Chondrocyte (in vitro differentiated cells): ENCODE measurements at regions not wholly inside any gene's neighbourhood (a gene's known extent, or its start where the extent isn't known, plus 50 kb on each side); places are given as distances from the start of the nearest gene placed in this dataset.

Experiments used
- DNase-seq: peaks from one replicate; pipeline ENCODE4 v3.0.0; 2021; ENCODE audit warnings: mixed read lengths, low spot score
- H3K27ac Mint-ChIP-seq: one replicate; pipeline ENCODE4 v1.8.0; 2021; ENCODE audit warnings: mild to moderate bottlenecking, moderate library complexity, mixed read lengths; ENCODE audit not compliant: unreplicated experiment
- H3K27me3 Mint-ChIP-seq: 2 replicates; pipeline ENCODE4 v1.8.0; 2021; ENCODE audit warnings: low read depth, mixed read lengths
- H3K36me3 Mint-ChIP-seq: 2 replicates; pipeline ENCODE4 v1.8.0; 2021; ENCODE audit warnings: low read depth, mixed read lengths
- H3K4me1 Mint-ChIP-seq: 2 replicates; pipeline ENCODE4 v1.8.0; 2021; ENCODE audit warnings: low read depth, mild to moderate bottlenecking, mixed read lengths
- H3K4me3 Mint-ChIP-seq: one replicate; pipeline ENCODE4 v1.8.0; 2021; ENCODE audit warnings: mild to moderate bottlenecking, moderate library complexity, mixed read lengths; ENCODE audit not compliant: unreplicated experiment
- H3K9me3 Mint-ChIP-seq: 2 replicates; pipeline ENCODE4 v1.8.0; 2021; ENCODE audit warnings: low read depth, mixed read lengths
- TF ChIP-seq, protein P1 (sequence below): fragments of 200-600 bp; sonication (generic); IDR thresholded peaks from 2 replicates; pipeline ENCODE4 v1.5.0; 2021; ENCODE audit warnings: antibody characterized with exemption, mild to moderate bottlenecking, moderate library complexity

DNA sequence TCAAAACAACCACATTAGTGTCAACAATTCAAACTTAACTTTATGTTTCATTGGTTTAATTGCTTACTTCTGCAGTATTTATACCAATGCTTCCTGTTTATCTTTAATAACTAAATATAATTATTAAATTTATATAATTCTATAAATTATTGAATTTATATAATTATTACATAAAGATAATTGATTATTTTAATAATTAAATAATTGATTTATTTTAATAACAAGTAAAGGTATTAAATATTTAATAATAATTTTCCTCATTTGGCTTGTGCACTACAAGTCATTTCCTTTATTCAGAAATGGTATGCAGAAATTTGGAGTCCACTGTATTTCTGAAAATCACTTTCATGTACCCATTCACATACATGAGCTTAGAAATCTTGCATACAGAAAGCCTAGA is 156.2 kb upstream of the NSMCE3 start:
- Mint-ChIP-seq H3K4me1 (peaks cover 2% of the 10 kb centered on the region), H3K27me3 (no peaks in the 10 kb centered on the region), H3K36me3 (no peaks in the 10 kb centered on the region), H3K4me3 (no peak overlapping the region), H3K27ac (no peak overlapping the region), H3K9me3 (peaks cover 6% of the 10 kb centered on the region)
- TF ChIP-seq, protein P1, sequence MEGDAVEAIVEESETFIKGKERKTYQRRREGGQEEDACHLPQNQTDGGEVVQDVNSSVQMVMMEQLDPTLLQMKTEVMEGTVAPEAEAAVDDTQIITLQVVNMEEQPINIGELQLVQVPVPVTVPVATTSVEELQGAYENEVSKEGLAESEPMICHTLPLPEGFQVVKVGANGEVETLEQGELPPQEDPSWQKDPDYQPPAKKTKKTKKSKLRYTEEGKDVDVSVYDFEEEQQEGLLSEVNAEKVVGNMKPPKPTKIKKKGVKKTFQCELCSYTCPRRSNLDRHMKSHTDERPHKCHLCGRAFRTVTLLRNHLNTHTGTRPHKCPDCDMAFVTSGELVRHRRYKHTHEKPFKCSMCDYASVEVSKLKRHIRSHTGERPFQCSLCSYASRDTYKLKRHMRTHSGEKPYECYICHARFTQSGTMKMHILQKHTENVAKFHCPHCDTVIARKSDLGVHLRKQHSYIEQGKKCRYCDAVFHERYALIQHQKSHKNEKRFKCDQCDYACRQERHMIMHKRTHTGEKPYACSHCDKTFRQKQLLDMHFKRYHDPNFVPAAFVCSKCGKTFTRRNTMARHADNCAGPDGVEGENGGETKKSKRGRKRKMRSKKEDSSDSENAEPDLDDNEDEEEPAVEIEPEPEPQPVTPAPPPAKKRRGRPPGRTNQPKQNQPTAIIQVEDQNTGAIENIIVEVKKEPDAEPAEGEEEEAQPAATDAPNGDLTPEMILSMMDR = no peak
- no peak for DNase-seq

DNA sequence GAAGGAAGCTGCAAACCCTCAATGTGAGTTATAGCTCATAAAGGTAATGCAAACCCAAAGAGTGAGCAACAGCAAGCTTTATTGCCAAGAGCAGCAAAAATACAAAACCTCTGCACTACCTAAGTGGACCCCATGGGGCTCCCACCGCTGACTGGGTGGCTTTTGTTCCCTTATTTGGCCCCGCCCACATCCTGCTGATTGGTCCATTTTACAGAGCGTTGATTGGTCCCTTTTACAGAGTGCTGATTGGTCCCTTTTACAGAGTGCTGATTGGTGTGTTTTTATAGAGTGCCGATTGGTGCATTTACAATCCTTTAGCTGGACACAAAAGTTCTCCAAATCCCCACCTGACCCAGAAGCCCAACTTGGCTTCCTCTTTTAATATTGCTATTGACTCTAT is 154.5 kb upstream of the NSMCE3 start:
- Mint-ChIP-seq H3K4me3 (no peak overlapping the region), H3K36me3 (no peaks in the 10 kb centered on the region), H3K27ac (no peak overlapping the region), H3K9me3 (peaks cover 6% of the 10 kb centered on the region), H3K4me1 (peaks cover 2% of the 10 kb centered on the region), H3K27me3 (no peaks in the 10 kb centered on the region)
- TF ChIP-seq, protein P1 = no peak
- no peak for DNase-seq

DNA sequence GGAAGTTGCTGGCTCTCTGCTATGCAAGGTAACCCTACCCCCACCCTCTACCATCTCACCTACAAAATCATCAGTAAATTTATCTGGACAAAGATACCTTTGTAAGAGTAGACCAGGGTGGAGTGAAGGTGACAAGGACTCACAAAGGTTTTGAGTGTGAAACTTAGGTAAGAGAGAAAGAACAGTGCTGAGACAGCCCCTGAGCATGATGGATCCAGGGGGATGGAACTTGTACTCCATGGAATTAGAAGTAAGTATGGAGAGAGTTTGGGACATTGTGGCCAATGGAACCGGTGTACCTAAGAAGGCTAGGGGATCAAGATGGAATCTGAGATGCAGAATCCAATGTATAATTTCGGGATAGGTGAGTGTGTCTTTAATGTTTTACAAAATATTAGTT is 153.0 kb upstream of the NSMCE3 start:
- peaks cover 2% of the 10 kb centered on the region for H3K4me1 Mint-ChIP-seq
- H3K4me3 Mint-ChIP-seq = no peak overlapping the region
- H3K27me3 Mint-ChIP-seq = no peaks in the 10 kb centered on the region
- no peak for DNase-seq
- H3K27ac Mint-ChIP-seq = no peak overlapping the region
- TF ChIP-seq, protein P1 = no peak
- H3K9me3 Mint-ChIP-seq = peaks cover 3% of the 10 kb centered on the region
- H3K36me3 Mint-ChIP-seq = no peaks in the 10 kb centered on the region

DNA sequence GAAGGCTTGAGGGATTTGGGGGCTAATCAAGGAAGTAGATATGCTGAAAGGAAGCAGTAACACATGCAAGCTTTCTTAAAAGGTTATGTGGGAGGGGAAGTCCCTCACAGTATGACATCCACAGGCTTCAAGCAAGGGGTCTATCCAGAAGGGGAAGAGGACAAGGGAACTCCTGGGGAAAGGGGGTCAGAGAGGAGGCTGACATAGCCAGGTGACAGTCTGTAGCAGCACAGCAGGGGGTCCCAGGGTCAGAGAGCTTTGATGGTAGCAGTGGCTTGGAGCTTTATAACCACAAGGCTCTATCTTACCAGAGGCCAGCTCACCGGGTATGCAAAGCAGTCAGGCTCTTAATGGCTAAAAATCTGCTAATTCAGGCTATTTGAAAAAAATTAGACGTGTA is 150.6 kb upstream of the NSMCE3 start:
- H3K9me3 Mint-ChIP-seq = no peaks in the 10 kb centered on the region
- H3K4me1 Mint-ChIP-seq = peaks cover 2% of the 10 kb centered on the region
- H3K27ac Mint-ChIP-seq = no peak overlapping the region
- no peaks in the 10 kb centered on the region for H3K36me3 Mint-ChIP-seq
- TF ChIP-seq, protein P1 = no peak
- DNase-seq = no peak
- no peak overlapping the region for H3K4me3 Mint-ChIP-seq
- H3K27me3 Mint-ChIP-seq = no peaks in the 10 kb centered on the region

DNA sequence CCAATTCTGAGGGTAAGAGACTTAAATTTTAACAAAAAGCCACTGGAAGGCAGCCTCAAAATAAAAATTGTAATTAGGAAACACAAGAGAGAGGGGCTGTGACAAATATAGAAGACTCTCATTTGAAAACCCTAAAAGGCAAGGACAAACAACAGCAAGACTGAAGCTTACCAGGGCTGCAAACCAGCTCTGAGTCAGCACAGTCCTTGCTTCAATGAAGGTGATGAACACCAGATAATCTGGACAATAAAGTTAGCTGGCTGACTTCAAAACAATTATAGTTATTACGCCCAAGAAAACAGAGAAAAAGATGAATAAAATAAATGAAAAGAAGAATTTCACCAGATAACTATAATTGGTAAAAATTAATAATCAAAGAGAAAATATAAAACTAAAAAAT is 149.3 kb upstream of the NSMCE3 start:
- no peaks in the 10 kb centered on the region for H3K36me3 Mint-ChIP-seq
- H3K4me3 Mint-ChIP-seq = no peak overlapping the region
- H3K4me1 Mint-ChIP-seq = peaks cover 2% of the 10 kb centered on the region
- H3K27me3 Mint-ChIP-seq = peaks cover 4% of the 10 kb centered on the region
- no peak overlapping the region for H3K27ac Mint-ChIP-seq
- TF ChIP-seq, protein P1 = no peak
- DNase-seq = no peak
- H3K9me3 Mint-ChIP-seq = no peaks in the 10 kb centered on the region
